K562 (cell line): ENCODE measurements at regions not wholly inside any gene's neighbourhood (a gene's known extent, or its start where the extent isn't known, plus 50 kb on each side); places are given as distances from the start of the nearest gene placed in this dataset.

Source experiments
- ATAC-seq: fragments of 200-7000 bp; cut with Tn5 transposase; 3 replicates; pipeline ENCODE4 v1.9.1; 2020; ENCODE audit warnings: moderate library complexity
- BruUV-seq: library from RNA; stranded (reverse); fragments of 400-500 nt; replicated peaks from 2 replicates; lab custom pipeline; 2021; lab: Mats Ljungman, UMichigan
- CTCF ChIA-PET: fragments of 300-600 bp; formaldehyde crosslinking; extraction: SDS; loops from one replicate; lab custom pipeline; 2021; ENCODE audit warnings: low intra/inter-chr PET ratio; lab: Yijun Ruan, JAX
- POLR2A ChIA-PET: fragments of 300-600, 350-650 bp; sonication (Branson Sonifier 250); formaldehyde crosslinking; extraction: SDS; loops from one replicate; lab custom pipeline; 2021; ENCODE audit warnings: antibody characterized with exemption, inconsistent platforms; lab: Yijun Ruan, JAX
- DNase-seq, 4 experiments: peaks; one replicate each; pipeline versions ENCODE4 v3.0.0 to v3.0.0-alpha.2; 2011 to 2018; ENCODE audit warnings: low spot score in 3 of 4, mixed read lengths in 3 of 4; ENCODE audit errors: extremely low read depth in 1 of 4
- FAIRE-seq: peaks from 2 replicates; lab custom pipeline; 2011; peaks lifted over from hg19 to GRCh38; lab: Jason Lieb, UNC
- H2AFZ ChIP-seq: 2 replicates; pipeline ENCODE4 v1.6.0; 2011; ENCODE audit warnings: low read depth, low read length, control low read depth, inconsistent platforms
- H3K27ac ChIP-seq: fragments of 200-600 bp; 3 replicates; pipeline ENCODE4 v1.8.0; 2011; ENCODE audit warnings: low read depth, mild to moderate bottlenecking, control low read depth, inconsistent platforms, low read length, moderate library complexity, mixed read lengths; ENCODE audit errors: extremely low read depth
- H3K27me3 ChIP-seq, 2 experiments: fragments of 300-600 bp in 1 of 2; 2 replicates in 1 of 2; 3 replicates in 1 of 2; pipeline versions ENCODE4 v1.6.0 to v1.8.0; 2011; ENCODE audit warnings: inconsistent platforms in 2 of 2, low read length in 2 of 2, mild to moderate bottlenecking in 1 of 2, mixed read lengths in 1 of 2, moderate library complexity in 1 of 2; ENCODE audit not compliant: control insufficient read depth in 2 of 2, insufficient read depth in 2 of 2
- H3K36me3 ChIP-seq: fragments of 300-600 bp; 3 replicates; pipeline ENCODE4 v1.8.0; 2011; ENCODE audit warnings: mild to moderate bottlenecking, low read length, inconsistent platforms; ENCODE audit not compliant: control insufficient read depth, insufficient read depth
- H3K4me1 ChIP-seq, 2 experiments: fragments of 200-600 bp in 1 of 2; replicated peaks in 1 of 2; 2 replicates in 1 of 2; 3 replicates in 1 of 2; pipeline versions ENCODE4 v1.5.1 to v1.8.0; 2011; ENCODE audit warnings: inconsistent platforms in 2 of 2, low read length in 2 of 2, mild to moderate bottlenecking in 1 of 2, mixed read lengths in 1 of 2, moderate library complexity in 1 of 2; ENCODE audit not compliant: control insufficient read depth in 2 of 2, insufficient read depth in 2 of 2
- H3K4me2 ChIP-seq: 2 replicates; pipeline ENCODE4 v1.6.1; 2011; ENCODE audit warnings: low read length, control low read depth, inconsistent platforms, mixed read lengths; ENCODE audit not compliant: insufficient read depth
- H3K4me3 ChIP-seq: fragments of 200-600 bp; sonication (generic), shearing (Covaris generic); 2 replicates; pipeline ENCODE4 v1.5.1; 2016; ENCODE audit warnings: control low read depth, inconsistent platforms
- H3K79me2 ChIP-seq: fragments of 200-600 bp; 3 replicates; pipeline ENCODE4 v1.8.0; 2011; ENCODE audit warnings: low read length, inconsistent platforms; ENCODE audit not compliant: control insufficient read depth, insufficient read depth
- H3K9ac ChIP-seq, 2 experiments: 2 replicates each; pipeline versions ENCODE4 v1.6.0 to v1.6.1; 2011; ENCODE audit warnings: low read depth in 2 of 2, low read length in 2 of 2, control low read depth in 1 of 2, inconsistent platforms in 1 of 2, mild to moderate bottlenecking in 1 of 2, mixed read lengths in 1 of 2; ENCODE audit not compliant: insufficient read depth in 1 of 2
- H3K9me1 ChIP-seq: one replicate; pipeline ENCODE4 v1.6.0; 2011; ENCODE audit warnings: inconsistent platforms, mild to moderate bottlenecking, low read length, moderate library complexity; ENCODE audit not compliant: control insufficient read depth, insufficient read depth
- H3K9me3 ChIP-seq: replicated peaks from 2 replicates; pipeline ENCODE4 v1.5.1; 2011; ENCODE audit warnings: low read depth, low read length, inconsistent platforms; ENCODE audit not compliant: control insufficient read depth, insufficient read depth
- H4K20me1 ChIP-seq: replicated peaks from 2 replicates; pipeline ENCODE4 v1.6.1; 2011; ENCODE audit warnings: low read length, inconsistent platforms, mixed read lengths; ENCODE audit not compliant: control insufficient read depth, insufficient read depth
- ARID2 ChIP-seq: fragments of 450-650 bp; IDR thresholded peaks from 2 replicates; pipeline ENCODE4 v1.6.1; 2017; ENCODE audit warnings: antibody characterized with exemption, mild to moderate bottlenecking
- REST ChIP-seq, 2 experiments: fragments of 450-650 bp; formaldehyde crosslinking in 1 of 2; IDR thresholded peaks; 2 replicates each; pipeline versions ENCODE4 v1.4.0 to v1.6.1; 2014 to 2020; ENCODE audit warnings: mild to moderate bottlenecking in 2 of 2, borderline replicate concordance in 1 of 2, low read depth in 1 of 2
- TAF1 ChIP-seq: IDR thresholded peaks from 2 replicates; pipeline ENCODE4 v1.6.1; 2011; ENCODE audit warnings: mild to moderate bottlenecking, low read length, moderate library complexity; ENCODE audit not compliant: insufficient read depth, control insufficient read depth, severe bottlenecking; ENCODE audit errors: extremely low read depth
- XRCC3 ChIP-seq: fragments of 450-650 bp; IDR thresholded peaks from 2 replicates; pipeline ENCODE4 v1.6.1; 2017; ENCODE audit warnings: mild to moderate bottlenecking, moderate library complexity
- WGBS: fragments of 100-300 bp; shearing (Covaris generic); methylation state at CpG from one replicate; pipeline ENCODE4 v1.1.6; 2016; ENCODE audit warnings: low coverage, mixed read lengths; ENCODE audit not compliant: insufficient coverage; ENCODE audit errors: missing lambda C conversion rate; 5-methylcytosine and 5-hydroxymethylcytosine counted together
- in situ Hi-C: fragments of 300-500 bp; cut with MboI; formaldehyde crosslinking; loops from 4 replicates; pipeline ENCODE4 v1.15.0; 2018; ENCODE audit warnings: inconsistent platforms, mixed read lengths
- intact Hi-C: fragments of 100-400 bp; cut with micrococcal nuclease; formaldehyde crosslinking; loops from 2 replicates; pipeline ENCODE4 v1.14.2; 2022

DNA sequence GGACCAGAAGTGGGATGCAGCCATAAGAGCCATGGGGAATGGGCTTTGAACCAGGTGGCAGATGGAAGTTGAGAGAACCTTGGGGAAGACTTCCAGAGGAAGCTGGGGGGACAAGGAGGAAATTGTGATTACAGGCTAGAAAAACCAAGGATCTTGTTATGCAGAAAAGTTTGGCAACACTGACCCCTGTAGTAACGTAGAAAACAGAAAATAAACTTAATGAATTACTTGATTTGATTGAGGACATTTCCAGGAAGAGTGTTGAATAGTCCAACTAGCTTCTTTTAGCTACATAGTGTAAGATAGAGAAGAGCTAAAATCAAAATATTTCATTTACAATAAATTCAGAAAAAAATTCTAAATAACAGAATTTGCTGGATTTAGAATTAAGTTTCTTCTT lies 91.9 kb upstream of the GPC1 start:
- Histone ChIP-seq H2AFZ (no peak overlapping the region), H3K9me3 (no peaks in the 10 kb centered on the region), H3K4me2 (no peak overlapping the region), H4K20me1 (no peaks in the 10 kb centered on the region), H3K4me3 (no peak overlapping the region), H3K36me3 (no peaks in the 10 kb centered on the region), H3K79me2 (no peaks in the 10 kb centered on the region), H3K9ac (no peak overlapping the region), H3K27ac (no peak overlapping the region), H3K27me3 (peaks cover 0 to 22% of the 10 kb centered on the region in 2 experiments; a peak in 2 of 5 replicates), H3K9me1 (no peaks in the 10 kb centered on the region), H3K4me1 (no peaks in the 10 kb centered on the region)
- no peak for FAIRE-seq
- intact Hi-C loops, result no loop called here
- DNase-seq, result no peak
- in situ Hi-C loops, result no loop called here
- no peak for ATAC-seq
- ChIA-PET POLR2A (interaction anchor here (0.6 kb wide), 2 partner anchors 19 to 364 kb away, joined by 3 to 5 read pairs; no protein-coding TSS in a partner anchor), CTCF (no interaction called here)
- TF ChIP-seq TAF1 (no peak), XRCC3 (no peak), REST (IDR thresholded peaks at IDR 0.05; ENCODE audit: borderline replicate concordance) (peak; percentile 5; the same call in 1 of the 2 replicates), REST (CRISPR knock-in tag; IDR thresholded peaks at IDR 0.05; ENCODE audit: low read depth) (no peak), ARID2 (no peak)
- no TSS peak for BruUV-seq
- 0% methylated on average over 1 of the region's 1 CpG for WGBS
